ENCODE measurements at regions not wholly inside any gene's neighbourhood (a gene's known extent, or its start where the extent isn't known, plus 50 kb on each side); places are given as distances from the start of the nearest gene placed in this dataset.

DNA sequence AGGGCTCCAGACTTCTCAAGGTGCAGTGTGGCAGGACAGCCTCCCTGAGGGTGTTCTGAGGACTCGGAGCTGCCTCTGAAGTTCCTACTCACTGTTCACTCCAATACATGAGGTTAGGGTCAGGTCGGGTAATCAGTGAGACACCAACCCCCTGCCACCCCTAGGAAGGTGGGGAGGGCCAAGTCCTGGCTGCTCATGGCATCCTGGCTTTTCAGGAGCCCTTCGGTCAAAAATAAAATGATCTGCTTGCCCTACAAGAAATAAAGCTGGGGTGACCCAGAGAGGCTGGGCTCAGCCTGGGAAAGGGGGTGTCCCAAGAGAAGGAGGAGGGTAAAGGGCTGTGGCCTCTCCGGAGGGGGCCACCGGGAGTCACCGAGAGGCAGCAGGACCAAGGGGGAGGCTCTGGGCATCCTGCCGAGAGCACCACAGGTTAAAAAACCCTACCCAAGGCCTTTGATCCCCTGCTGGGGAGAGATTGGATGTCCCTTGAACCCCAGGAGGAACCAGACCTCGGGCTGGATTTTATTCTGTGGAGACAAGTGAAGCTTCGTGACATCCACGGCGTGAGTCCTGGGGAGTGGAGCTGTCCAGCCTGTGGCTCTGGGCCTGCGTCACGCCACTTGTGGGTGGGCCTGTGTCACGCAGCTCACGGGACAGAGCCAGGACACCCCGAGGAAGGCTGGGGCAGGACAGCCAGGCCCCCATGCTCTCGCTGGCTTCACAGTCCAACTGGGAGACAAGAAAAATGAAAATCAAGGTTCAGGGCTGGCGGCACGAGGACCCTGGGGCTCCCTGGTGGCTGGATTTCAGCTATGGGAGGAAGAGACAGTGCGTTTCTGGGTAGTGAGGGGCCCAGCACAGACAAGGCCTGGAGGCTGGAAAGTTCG is 102.2 kb upstream of the FGF3 start:
- Histone ChIP-seq H2AFZ (ENCODE audit: low read length) (no peak overlapping the region), H3K4me2 (ENCODE audit: low read depth, low read length) (no peak overlapping the region), H3K9me3 (ENCODE audit: low read length) (no peaks in the 10 kb centered on the region), H3K27ac (ENCODE audit: extremely low read length, insufficient read depth, low read length) (no peak overlapping the region), H3K27me3 (ENCODE audit: control insufficient read depth in 1 of 2, insufficient read depth in 2 of 2, low read length in 2 of 2) (peaks cover 7 to 45% of the 10 kb centered on the region in 2 experiments; a peak in 4 of 5 replicates), H3K79me2 (ENCODE audit: insufficient read depth, low read length) (no peaks in the 10 kb centered on the region), H3K4me3 (replicated peaks in 1 of 3; ENCODE audit: insufficient read depth in 1 of 3, low read depth in 2 of 3, low read length in 3 of 3) (no peak overlapping the region), H4K20me1 (ENCODE audit: insufficient read depth, low read length) (0 out of 2 replicates have a peak, but pooled peaks cover 8% of the 10 kb centered on the region), H3K9ac (ENCODE audit: insufficient read depth, low read depth, low read length) (no peak overlapping the region), H3K4me1 (ENCODE audit: insufficient read depth, low read length) (no peaks in the 10 kb centered on the region), H3K36me3 (replicated peaks in 1 of 2; ENCODE audit: control insufficient read depth in 1 of 2, insufficient read depth in 2 of 2, low read length in 2 of 2) (no peaks in the 10 kb centered on the region)
- in situ Hi-C loops (cut with HindIII; ENCODE audit: extremely low pct_ligation_motif_present, low pct_unique_long_range_greater_than_20kb) (no loop called here), intact Hi-C loops (cut with micrococcal nuclease; ENCODE audit: unreplicated experiment) (no loop called here)
- CTCF ChIA-PET (ENCODE audit: low intra/inter-chr PET ratio, low total read pairs): no interaction called here
- POLR2A ChIA-PET: no interaction called here
- FAIRE-seq (no peak), DNase-seq (ENCODE audit: low spot score) (no peak), ATAC-seq (no peak)
- no peak for TF ChIP-seq MXD4 (CRISPR knock-in tag; IDR thresholded peaks at IDR 0.05)
- TF ChIP-seq ZNF746 (CRISPR knock-in tag; IDR thresholded peaks at IDR 0.05): no peak
- TF ChIP-seq, protein P1, sequence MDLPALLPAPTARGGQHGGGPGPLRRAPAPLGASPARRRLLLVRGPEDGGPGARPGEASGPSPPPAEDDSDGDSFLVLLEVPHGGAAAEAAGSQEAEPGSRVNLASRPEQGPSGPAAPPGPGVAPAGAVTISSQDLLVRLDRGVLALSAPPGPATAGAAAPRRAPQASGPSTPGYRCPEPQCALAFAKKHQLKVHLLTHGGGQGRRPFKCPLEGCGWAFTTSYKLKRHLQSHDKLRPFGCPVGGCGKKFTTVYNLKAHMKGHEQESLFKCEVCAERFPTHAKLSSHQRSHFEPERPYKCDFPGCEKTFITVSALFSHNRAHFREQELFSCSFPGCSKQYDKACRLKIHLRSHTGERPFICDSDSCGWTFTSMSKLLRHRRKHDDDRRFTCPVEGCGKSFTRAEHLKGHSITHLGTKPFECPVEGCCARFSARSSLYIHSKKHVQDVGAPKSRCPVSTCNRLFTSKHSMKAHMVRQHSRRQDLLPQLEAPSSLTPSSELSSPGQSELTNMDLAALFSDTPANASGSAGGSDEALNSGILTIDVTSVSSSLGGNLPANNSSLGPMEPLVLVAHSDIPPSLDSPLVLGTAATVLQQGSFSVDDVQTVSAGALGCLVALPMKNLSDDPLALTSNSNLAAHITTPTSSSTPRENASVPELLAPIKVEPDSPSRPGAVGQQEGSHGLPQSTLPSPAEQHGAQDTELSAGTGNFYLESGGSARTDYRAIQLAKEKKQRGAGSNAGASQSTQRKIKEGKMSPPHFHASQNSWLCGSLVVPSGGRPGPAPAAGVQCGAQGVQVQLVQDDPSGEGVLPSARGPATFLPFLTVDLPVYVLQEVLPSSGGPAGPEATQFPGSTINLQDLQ (CRISPR knock-in tag; IDR thresholded peaks at IDR 0.05): no peak
- TF ChIP-seq, protein P2, sequence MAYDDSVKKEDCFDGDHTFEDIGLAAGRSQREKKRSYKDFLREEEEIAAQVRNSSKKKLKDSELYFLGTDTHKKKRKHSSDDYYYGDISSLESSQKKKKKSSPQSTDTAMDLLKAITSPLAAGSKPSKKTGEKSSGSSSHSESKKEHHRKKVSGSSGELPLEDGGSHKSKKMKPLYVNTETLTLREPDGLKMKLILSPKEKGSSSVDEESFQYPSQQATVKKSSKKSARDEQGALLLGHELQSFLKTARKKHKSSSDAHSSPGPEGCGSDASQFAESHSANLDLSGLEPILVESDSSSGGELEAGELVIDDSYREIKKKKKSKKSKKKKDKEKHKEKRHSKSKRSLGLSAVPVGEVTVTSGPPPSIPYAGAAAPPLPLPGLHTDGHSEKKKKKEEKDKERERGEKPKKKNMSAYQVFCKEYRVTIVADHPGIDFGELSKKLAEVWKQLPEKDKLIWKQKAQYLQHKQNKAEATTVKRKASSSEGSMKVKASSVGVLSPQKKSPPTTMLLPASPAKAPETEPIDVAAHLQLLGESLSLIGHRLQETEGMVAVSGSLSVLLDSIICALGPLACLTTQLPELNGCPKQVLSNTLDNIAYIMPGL (CRISPR knock-in tag; IDR thresholded peaks at IDR 0.05; ENCODE audit: borderline replicate concordance in 1 of 2, low read depth in 1 of 2): no peak
- TF ChIP-seq, protein P3, sequence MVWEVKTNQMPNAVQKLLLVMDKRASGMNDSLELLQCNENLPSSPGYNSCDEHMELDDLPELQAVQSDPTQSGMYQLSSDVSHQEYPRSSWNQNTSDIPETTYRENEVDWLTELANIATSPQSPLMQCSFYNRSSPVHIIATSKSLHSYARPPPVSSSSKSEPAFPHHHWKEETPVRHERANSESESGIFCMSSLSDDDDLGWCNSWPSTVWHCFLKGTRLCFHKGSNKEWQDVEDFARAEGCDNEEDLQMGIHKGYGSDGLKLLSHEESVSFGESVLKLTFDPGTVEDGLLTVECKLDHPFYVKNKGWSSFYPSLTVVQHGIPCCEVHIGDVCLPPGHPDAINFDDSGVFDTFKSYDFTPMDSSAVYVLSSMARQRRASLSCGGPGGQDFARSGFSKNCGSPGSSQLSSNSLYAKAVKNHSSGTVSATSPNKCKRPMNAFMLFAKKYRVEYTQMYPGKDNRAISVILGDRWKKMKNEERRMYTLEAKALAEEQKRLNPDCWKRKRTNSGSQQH (CRISPR knock-in tag; IDR thresholded peaks at IDR 0.05; ENCODE audit: low read depth): no peak
- TF ChIP-seq, protein P4, sequence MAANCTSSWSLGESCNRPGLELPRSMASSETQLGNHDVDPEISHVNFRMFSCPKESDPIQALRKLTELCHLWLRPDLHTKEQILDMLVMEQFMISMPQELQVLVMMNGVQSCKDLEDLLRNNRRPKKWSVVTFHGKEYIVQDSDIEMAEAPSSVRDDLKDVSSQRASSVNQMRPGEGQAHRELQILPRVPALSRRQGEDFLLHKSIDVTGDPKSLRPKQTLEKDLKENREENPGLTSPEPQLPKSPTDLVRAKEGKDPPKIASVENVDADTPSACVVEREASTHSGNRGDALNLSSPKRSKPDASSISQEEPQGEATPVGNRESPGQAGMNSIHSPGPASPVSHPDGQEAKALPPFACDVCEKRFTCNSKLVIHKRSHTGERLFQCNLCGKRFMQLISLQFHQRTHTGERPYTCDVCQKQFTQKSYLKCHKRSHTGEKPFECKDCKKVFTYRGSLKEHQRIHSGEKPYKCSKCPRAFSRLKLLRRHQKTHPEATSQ (CRISPR knock-in tag; IDR thresholded peaks at IDR 0.05; ENCODE audit: borderline replicate concordance): no peak
- no peak for TF ChIP-seq AGO1 (IDR thresholded peaks at IDR 0.05; ENCODE audit: low read depth, low read length, poor library complexity, severe bottlenecking)
- no peak for TF ChIP-seq KDM3A (CRISPR knock-in tag; IDR thresholded peaks at IDR 0.05; ENCODE audit: low read depth)
- TF ChIP-seq PRPF4 (IDR thresholded peaks at IDR 0.05; ENCODE audit: low read depth, low read length, poor library complexity, severe bottlenecking): no peak
- no peak for TF ChIP-seq HDAC1 (CRISPR knock-in tag; IDR thresholded peaks at IDR 0.05)
- TF ChIP-seq ZC3H13 (CRISPR knock-in tag; IDR thresholded peaks at IDR 0.05): no peak
- no peak for TF ChIP-seq TBL1XR1 (IDR thresholded peaks at IDR 0.05; ENCODE audit: borderline replicate concordance, low read length, partially characterized antibody)
- WGBS (ENCODE audit: low lambda C conversion rate): 14% methylated on average over 16 of the region's 21 CpGs
- no TSS peak for BruUV-seq (replicated peaks)

Measured in HepG2 (cell line).